Fibroblast of mammary gland (primary cell): ENCODE measurements at regions not wholly inside any gene's neighbourhood (a gene's known extent, or its start where the extent isn't known, plus 50 kb on each side); places are given as distances from the start of the nearest gene placed in this dataset.

ENCODE experiments used
- DNase-seq: peaks from one replicate; pipeline ENCODE4 v3.0.0-alpha.2; 2010; ENCODE audit warnings: low read depth
- H3K4me3 ChIP-seq: 2 replicates; pipeline ENCODE4 v1.5.1; 2011; ENCODE audit warnings: low read depth, mild to moderate bottlenecking, low read length, moderate library complexity; ENCODE audit not compliant: control insufficient read depth
- TF ChIP-seq, protein P1 (sequence below): conservative IDR thresholded peaks from 2 replicates; pipeline ENCODE4 v1.5.1; 2011; ENCODE audit warnings: low read depth, low read length, inconsistent platforms; ENCODE audit not compliant: control insufficient read depth, insufficient read depth

DNA sequence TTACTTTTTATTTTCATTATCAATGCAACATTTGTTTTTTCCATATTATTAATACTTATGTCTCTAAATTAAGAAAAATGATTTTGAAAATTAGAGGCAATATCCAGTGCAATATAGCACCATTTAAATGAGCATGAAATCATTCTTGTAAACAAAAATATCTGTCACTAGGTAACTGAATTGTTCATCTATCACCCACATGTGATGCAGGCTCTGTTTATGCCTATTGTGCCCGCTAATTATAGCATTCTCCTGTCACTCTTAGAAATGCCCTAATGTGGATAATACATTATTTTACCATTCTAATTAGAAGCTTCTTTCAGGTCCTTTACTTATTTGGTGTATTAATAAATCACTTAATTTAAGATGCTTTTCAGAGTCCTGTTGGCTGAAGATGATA, 1332.4 kb downstream of the AACS start:
- H3K4me3 ChIP-seq = no peak overlapping the region
- DNase-seq = no peak
- TF ChIP-seq, protein P1, sequence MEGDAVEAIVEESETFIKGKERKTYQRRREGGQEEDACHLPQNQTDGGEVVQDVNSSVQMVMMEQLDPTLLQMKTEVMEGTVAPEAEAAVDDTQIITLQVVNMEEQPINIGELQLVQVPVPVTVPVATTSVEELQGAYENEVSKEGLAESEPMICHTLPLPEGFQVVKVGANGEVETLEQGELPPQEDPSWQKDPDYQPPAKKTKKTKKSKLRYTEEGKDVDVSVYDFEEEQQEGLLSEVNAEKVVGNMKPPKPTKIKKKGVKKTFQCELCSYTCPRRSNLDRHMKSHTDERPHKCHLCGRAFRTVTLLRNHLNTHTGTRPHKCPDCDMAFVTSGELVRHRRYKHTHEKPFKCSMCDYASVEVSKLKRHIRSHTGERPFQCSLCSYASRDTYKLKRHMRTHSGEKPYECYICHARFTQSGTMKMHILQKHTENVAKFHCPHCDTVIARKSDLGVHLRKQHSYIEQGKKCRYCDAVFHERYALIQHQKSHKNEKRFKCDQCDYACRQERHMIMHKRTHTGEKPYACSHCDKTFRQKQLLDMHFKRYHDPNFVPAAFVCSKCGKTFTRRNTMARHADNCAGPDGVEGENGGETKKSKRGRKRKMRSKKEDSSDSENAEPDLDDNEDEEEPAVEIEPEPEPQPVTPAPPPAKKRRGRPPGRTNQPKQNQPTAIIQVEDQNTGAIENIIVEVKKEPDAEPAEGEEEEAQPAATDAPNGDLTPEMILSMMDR = no peak

DNA sequence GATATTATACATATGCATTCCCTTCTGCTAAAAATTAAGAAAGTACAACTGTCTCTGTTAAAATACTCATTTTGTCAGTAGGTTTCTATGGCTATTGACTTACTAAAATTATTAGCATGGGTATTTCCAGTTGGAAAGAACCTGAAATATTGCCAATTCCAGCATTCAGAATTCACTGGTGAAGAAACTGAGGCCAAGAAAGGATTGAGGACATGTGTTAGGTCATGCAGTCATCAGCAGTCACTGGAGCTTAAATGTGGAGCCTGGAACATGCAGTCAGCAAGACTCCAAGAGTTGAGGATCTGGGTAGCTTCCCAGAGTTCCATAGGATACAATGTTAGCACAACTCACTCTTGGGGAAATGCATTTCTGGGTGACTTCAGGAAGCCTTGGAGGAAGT, 1335.6 kb downstream of the AACS start:
- H3K4me3 ChIP-seq = no peak overlapping the region
- TF ChIP-seq, protein P1 = no peak
- no peak for DNase-seq

DNA sequence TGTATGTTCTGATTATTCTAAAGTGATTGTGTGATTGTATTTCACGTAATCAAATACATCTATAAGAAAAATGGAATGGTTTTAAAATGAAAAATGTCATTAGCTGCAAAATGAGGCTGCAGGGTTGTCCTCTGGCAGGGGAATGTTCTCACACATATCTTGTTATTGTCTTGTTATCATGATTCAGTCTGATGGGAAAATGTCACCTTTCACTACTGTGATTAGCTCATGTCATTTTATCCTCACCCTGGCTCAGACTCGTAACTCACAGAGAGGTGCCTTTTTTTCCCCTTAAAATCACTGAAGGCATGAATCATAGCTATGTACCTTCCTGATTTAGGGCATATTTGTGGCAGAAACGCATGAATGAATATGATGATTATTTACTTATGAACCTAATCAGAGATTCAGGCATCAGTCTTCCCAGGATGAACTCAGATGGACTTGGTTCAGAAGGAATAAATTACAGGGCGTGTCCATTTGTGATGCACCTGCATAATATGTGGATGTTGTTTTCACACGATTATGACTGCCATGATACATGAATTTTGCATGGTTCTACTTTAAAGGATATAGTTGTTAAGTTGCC, 1339.2 kb downstream of the AACS start:
- DNase-seq = no peak
- H3K4me3 ChIP-seq = no peak overlapping the region
- TF ChIP-seq, protein P1 = no peak

DNA sequence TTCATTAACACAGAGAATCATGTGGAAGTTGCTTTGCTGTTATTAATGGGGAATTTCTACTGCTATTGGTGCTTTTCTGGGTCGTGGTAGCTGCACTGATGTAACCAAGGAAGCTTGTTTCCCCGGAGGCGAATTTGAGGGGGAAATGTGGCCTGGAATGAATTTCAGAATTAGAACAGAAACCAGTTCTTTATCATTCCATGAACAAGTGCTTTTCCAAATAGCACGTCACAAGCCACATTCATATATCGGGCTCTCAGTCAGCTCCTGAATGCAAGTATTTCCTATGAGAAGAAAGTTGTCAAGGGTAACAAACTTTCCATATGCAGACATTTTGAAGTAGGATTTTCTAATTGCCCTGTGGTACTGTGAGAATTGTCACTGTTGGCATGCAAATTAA, 1353.2 kb downstream of the AACS start:
- TF ChIP-seq, protein P1 = no peak
- H3K4me3 ChIP-seq = no peak overlapping the region
- DNase-seq = no peak

- TF ChIP-seq, protein P1 = no peak
- DNase-seq = no peak
- no peak overlapping the region for H3K4me3 ChIP-seq
These were observed 1353.9 kb downstream of the AACS start for GRCh38 chr12:126419131-126419530.

- TF ChIP-seq, protein P1 = no peak
- no peak for DNase-seq
- no peak overlapping the region for H3K4me3 ChIP-seq
These were observed 1359.5 kb downstream of the AACS start for GRCh38 chr12:126424696-126425095.

- TF ChIP-seq, protein P1 = no peak
- no peak overlapping the region for H3K4me3 ChIP-seq
- no peak for DNase-seq
These were observed 1360.0 kb downstream of the AACS start for GRCh38 chr12:126425264-126425663.
